ENCODE measurements at regions not wholly inside any gene's neighbourhood (a gene's known extent, or its start where the extent isn't known, plus 50 kb on each side); places are given as distances from the start of the nearest gene placed in this dataset.

DNA sequence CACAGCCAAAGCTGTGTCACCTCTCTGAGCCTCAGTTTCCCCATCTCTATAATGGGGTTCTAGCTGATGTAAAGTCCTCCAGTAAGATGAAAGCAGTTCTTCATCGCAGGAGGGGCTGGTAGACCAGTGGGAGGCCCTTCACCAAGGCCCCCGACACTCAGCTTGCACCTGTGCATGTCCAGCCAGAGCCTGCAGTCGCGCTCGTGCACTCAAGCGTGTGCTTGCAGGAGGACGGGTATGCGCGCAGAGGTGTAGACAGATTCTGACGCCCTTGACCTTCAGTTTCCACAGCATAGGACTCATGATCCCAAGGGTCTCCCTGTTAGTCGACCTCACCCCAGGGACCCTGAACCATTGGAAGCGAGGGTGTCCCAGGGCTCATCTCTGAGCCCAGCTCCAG lies 633.7 kb downstream of the TBC1D22A start:
- no peak for DNase-seq

DNA sequence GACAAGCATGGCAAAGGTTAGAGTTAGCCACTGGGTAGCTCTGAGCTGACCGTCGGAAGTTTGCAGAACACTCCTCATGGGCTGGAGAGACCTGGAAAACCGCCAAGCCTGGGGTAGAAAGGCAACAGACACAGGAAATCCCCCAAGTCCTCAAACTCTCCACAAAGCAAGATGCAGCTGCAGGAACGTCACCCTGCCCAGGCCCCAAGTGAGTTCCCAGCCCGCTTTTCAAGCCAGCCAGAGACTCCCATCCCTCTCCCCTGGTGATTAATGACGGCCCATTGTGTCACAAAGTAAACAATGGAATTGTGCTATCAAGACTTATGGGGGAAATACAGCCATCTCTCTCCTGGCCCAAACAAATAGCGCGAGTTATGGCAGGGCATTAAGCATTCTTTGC lies 633.0 kb downstream of the TBC1D22A start:
- peak; percentile 76 for DNase-seq

DNA sequence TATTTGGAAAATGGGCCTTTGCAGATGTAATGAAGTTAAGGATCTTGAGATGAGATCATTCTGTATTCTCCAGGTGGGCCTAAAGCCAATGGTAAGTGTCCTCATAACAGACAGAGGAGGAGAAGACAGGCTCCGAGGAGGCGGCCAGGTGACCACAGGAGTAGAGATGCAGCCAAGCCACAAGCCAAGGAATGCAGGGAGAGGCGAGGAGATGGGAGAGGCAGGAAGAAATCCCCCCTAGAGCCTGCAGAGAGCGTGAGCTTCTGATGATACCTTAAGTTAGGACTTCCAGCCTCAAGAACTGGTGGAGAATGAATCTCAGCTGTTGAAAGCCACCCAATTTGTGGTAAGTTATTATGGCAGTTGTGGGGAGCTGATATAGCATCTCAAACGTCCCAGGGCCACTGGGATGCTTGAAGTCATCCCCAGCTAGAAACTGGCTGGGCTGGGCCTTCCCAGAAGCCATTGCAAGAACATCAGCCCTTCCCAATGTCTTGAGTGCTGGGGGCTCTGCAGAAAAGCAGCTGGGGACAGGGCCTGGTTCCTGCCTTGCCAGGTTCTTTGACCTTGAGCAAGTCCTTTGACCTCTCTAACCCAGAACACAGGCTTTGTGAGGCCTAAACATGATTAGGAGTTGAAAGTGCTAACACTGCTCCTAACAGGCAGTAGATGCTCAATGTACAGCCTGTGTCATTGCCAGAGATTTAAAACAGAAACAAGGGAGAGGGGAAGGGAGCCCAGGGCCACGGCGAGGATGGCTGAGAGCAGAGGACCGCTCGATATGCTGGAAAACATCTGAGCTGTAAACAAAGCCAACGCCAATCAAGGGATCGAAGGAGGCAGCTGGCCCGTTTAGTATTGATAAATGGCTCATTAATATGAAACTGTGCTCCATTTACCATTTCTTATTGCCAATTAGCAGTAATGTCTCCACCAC lies 632.3 kb downstream of the TBC1D22A start:
- DNase-seq = no peak

DNA sequence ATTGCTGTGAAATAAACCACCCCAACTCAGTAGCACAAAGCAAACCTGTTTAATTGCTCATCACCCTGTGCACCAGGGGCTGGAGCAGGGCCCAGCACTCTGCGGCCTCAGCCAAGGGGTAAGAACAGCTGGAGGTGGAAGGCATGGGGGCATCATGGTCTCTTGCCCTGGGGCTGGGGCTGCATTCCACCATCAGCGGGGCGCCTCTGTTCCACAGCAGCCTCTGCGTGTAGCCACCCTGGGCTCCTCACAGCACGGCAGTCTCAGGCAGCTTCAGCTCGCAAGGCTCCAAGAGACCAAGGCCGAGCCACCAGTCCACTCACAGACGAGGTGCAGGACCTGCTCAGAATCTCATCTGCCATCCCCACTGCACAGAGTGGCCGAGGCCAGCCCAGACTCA lies 630.7 kb downstream of the TBC1D22A start:
- no peak for DNase-seq

DNA sequence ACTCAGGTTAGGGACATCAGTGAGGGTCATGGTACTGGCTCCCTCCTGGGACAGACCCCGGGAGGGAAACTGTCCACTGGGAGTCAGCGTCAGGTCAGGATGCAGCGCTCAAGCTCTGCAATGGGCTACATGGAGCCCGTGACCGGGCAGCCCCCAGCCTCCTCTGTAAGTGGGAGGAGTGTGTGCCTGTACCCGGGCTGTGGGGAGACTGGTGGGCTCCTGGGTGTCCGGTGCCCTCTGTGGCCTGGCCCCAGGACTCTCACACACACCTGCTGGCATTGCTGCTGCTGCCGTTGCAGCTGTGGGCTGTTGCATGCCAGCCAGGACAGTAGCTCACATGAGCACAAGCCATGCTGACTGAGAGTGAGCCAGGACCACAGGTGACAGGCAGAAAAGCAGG lies 630.3 kb downstream of the TBC1D22A start:
- DNase-seq = no peak

DNA sequence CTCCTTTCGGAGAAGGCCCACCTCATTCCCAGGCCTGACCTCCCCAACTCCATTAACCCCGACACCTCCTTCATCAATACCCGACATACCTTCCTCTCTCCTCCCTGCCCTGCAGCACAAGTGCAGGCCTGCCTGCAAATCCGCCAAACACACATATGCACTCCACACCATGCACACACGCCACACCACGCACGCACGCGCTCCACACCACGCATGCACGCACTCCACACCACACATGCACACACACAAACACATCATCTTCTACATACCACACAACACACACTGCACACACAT lies 629.6 kb downstream of the TBC1D22A start:
- no peak for DNase-seq

DNA sequence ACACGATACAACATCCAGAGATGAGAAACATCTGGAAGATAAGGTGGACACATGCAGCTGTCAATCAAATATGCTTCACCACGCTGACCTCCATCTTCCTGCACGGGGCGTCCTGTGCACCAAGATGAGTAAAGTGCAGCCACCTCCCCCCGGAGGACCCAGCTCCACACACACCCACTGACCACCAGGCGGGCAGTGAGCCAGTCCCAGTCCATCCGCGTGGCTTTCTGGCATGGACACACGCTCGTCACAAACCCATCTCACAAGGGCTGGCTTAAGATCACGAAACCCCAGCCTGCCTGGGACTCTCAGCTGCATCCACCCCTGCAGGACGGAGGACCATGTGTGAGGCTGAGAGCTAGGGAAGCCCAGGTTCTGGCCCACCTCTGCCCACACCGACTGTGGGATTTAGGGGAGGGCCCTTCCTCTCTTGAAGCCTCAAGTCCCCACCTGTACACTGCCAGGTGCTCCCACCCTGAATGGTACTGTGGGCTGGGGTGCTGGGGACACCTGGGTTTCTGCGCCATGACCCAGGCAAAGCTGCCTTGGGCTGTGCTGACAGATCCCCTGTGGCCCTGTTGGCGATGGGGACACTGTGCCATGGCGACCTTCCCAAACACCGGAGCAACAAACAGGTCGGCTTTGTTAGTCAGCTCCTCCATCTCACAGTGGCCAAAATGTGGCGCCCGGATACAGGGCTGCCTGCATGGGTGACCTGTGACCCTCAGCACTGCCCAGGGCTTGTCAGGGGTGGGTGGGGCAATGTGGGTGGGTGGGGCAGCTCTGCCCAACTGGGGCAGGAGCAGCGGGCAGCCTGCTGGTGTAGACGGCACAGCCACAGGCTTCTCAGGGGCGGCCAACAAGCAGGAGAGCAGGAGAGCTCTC lies 629.0 kb downstream of the TBC1D22A start:
- no peak for DNase-seq

DNA sequence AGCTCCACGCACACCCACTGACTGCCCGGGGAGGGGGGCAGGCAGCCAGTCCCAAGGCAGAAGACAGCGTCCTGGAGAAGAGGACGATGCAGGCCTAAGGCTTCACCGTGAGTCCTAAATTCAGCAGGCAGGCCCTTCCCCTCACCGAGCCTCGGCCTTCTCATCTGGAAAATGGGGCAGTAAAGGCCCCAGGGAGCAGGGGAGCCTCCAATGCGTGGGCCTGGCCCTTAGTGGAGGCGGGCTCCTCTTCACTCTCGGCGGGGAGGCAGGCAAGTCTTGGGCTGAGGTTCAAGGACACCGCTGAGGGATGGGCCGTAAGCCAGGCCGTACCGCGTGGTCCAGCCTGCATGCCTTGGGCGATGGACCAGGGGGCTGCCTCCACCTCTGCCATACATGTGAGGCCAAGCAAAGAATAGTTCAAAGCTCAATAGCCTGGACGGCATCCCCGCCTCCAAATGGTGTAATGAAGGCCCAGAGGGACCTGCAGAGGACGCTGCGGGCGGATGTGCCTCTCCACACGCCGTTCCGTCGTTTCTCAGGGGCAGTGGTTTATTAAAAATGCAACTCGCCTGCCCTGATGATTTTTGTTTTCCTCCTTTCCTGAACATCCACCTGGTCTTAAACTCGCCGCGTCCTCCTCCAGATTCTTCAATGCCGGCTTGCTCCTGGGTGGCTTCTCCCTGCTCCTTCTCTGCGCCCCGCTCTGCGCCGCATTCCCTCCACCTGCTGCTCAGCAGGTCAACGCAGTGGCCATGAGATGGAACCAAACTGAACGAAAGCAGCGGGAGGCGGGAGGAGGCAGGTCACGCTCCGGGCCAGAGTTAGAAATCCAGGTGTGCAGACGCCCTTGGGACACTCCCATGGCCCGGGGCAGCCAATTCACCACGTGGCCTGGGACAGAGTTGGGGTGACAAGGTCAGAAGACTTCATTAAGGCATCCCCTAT lies 627.8 kb downstream of the TBC1D22A start:
- DNase-seq = no peak

DNA sequence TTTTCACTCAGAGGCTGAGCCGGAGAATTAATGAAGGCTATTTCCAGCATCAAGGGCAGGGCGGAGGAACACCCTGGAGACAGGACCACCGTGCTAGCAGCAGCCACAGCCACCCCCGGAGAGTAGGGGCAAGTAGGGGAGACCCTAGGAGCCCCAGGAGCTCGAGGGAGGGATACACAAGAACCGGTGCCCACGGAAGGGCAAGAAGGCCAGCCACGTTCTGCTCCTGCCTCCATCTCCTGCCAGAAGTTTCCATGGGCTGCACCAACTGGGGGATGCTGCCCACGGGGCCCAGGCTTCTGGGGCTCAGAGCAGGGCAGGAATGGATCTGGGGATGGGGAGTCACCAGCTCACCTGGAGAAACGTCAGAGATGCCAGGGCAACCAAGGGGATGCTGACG lies 626.8 kb downstream of the TBC1D22A start:
- no peak for DNase-seq

DNA sequence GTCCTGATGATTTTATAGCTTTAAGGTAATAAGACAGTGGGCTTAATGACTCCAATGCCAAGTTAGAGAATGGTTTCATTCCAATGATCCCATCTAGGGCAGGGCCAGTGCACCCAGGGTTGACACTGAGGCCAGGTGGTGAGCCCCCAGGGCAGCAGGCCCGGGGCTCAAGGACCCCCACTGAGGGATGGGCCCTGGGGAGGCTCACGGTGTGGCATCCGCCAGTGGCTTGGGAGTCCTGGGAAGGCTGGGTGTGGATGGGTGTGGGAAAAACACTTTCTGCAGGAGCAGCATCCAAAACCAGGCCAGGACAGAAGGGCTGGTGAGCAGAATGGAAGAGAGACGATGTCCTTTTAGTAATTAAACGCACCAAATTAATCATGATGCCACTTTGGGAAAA lies 626.3 kb downstream of the TBC1D22A start:
- no peak for DNase-seq

DNA sequence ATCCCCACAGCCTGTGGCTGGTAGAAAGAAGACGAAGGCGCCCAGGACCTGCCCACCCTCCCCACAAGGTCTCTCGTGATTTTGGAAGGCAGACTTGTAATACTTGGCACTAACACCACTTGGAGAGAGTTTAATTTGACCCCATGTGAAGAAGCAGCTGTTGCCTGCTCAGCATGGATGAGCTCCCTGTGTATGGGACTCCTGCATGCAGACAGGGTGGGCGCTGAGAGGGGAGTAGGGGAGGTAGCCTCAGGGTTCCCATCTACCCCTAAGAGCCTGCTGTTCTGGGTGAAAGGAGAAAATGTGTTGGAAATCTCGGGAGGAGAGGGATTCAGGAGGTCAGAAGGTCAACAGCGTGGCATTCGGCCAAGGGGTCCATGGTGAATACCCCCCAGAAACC lies 625.9 kb downstream of the TBC1D22A start:
- no peak for DNase-seq

DNA sequence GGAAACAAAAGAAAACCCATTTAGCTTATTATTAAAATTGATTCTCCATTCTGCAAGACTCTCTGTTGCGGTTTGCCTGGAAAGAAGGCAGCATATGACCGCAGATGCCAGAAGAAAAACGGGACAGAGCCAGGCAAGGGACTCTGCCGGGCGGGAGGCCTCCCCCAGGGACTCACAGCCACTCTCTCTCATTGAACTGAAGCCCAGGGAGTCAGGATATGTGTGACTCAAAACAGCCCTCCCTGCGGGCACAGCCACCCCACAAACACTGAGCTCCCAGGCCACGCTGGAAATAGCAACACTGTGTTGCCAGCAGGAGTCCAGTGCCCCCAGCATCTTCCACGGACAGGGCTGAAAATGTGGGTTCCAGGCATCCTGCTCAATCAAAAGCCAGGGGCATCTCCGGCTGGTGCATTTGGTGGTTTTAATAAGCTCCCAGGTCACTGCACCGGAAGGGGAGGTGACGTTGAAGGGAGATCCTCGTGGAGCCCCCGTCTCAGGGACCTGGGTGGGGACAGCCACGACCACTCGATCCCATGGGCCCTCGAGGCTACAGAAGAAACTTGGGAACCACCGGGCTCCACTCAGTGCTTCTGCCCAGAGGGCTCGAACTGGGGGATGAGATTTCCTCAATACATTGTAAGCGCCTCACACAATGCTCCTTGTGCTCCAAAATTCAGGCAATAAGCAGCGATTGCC lies 624.5 kb downstream of the TBC1D22A start:
- no peak for DNase-seq

DNA sequence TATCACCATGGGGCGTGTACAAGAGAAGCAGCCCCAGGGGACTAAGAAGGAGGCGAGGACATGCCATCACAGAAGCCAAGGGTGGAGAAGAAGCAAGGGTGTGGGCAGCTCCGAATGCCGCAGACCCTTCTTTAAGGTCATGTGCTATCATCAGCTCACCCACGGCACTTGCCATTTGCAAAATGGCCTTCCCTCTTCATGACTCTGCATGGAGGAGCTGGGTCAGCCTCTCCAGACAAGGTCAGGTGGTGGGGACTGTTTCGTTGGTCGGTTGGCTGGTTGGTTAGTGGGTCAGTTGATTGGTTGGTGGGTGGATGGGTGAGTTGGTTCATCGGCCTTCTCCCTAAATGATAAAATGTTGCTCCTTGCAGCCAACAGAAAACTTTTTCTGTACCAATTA lies 622.5 kb downstream of the TBC1D22A start:
- no peak for DNase-seq

DNA sequence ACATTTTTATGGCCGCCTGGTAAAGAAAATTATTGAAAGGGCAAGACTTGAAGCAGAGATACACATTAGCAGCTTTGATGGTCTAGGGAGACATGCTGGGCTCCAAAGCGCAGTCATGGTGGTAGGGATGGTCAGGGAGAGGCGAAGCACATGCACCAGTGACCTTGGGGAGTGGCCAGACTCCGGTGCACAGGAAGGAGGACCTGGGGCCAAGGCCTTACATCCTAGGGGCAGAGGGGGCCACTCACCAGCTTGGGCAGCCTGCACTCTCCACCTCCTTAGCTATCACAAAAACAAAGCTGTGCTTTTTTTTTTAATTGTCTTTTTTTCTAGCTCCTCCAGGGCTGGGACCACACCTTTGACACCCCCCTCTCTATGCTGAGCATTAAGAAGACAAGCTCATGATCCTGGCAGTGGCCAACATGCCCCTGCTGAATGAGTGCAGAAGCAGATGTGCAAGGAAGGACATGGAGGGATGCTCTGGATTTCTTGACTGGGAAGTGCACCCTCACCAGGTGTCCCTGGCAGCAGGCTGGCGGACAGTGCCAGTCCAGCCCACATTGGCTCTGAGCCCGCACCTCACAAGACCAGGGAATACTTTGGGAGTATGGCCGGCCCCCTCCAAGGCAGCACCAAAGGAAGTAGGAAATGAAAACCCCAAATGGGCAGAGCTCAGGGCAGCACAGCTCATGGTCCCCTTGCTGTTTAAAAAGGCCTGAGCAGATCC lies 619.9 kb downstream of the TBC1D22A start:
- DNase-seq = no peak

DNA sequence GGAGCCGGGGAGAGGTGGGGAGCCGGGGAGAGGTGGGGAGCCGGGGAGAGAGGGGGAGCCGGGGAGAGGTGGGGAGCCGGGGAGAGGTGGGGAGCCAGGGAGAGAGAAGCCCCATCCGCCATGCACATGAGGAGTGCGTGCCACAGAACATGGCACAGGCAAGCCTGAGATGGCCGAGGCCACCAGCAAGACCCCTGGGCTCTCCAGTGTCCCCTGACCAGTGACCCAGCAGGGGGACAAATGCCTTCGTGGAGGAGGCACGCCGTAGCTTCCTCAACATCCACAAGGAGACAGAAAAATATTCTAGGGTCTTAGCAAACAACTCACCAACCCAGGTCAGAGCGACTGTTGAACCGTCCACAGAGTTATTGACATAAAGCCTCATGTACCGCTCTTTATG lies 618.8 kb downstream of the TBC1D22A start:
- no peak for DNase-seq

DNA sequence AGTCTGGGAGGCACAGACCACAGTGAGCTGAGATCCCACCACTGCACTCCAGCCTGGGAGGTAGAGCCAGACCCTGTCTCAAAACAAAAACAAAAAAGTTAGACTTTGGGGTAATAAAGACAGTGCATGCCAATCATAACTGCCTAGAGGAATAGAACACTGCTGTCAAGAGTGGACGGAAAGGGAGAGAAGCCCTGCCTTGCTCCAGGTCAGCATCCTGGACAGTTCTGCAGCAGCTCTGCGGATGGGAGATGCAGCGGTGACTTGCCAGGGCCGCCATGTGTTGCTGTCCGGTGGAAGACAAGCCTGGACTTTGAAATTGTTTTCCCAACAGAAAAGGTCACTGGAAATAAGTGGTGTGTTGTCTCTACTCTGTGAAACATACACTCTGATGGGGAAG lies 618.2 kb downstream of the TBC1D22A start:
- DNase-seq = no peak

DNA sequence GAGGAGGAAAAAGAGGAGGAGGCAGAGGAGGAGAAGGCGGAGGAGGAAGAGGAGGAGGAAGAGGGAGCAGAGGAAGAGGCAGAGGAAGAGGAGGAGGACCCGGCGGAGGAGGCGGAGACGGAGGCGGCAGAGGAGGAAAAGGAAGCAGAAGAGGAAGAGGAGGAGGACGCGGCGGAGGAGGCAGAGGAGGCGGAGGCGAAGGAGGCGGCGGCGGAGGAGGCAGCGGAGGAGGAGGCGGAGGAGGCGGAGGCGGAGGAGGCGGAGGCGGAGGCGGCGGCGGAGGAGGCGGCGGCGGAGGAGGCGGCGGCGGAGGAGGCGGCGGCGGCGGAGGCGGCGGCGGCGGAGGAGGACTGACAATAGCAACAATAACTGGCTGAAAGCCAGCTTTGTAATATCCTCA lies 616.6 kb downstream of the TBC1D22A start:
- no peak for DNase-seq

DNA sequence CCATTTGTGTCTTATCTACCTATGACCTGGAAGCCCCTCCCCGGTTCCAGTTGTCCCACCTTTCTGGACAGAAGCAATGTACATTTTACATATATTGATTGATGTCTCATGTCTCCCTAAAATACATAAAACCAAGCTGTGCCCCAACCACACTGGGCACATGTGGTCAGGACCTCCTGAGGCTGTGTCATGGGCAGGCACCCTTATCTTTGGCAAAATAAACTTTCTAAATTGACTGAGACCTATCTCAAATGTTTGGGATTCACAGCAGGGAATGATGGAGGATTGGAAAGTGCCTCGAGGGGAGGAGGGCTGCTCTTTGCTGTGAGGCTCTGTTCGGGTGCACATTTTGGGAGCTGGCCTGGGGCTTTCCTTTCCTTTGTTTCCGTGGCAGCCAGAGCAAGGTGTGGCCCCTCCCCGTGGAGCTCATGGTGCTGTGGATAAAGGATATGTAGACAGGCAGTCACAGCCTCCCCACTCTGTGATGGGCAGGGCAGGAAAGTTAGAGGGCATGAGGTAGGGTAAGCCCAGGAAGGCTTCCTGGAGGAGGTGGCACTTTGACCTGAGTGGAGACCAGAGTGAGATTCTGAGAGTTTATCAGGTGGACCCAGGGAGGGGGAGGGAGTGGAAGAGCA lies 615.6 kb downstream of the TBC1D22A start:
- peak; percentile 16 for DNase-seq

DNA sequence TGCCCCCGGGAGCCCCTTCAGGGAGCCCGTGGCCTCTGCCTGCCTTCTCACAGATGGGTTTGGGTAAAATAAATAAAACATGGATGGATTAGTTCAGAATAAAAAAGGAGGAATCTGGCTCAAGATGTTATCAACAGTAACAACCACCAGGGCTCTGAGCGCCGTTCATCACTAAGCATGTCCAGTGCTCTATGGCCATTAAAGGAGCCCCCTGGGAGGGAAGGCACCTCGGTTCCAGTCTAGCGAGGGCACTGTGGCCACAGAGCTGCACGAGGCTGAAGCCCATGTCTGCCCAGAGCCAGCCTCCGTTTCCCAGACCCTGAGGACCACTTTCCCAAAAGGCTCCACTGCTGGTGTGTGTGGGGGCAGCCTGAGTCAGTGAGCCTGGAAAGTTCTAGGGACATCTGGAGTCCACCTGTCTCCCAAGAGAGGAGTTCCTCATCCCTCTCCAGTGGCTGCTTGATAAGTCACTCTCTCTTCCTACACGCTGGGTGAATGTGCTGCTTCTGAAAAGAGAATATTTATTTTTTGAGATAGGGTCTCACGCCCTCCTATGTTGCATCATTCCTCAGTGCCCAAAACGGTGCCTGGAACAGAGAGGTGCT lies 614.6 kb downstream of the TBC1D22A start:
- no peak for DNase-seq

DNA sequence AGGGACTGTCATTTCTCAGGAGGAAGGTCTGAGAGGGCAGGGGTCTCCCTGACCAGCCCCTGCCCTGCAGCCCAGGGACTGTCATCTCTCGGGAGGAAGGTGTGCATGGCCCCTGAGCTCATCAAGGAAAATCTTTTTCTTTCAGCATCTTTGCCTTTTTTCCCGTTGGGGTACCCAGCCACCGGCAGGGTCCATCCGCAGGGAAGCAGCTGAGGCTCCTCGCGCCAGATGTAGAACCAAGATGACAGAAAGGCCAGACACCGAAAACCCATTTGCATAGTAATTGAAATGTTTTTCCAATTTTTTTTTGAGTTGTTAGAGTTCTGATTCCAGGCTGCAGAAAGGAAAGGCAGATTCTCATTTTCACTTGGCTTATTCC lies 613.9 kb downstream of the TBC1D22A start:
- DNase-seq = no peak

All from NCI-H345 (cell line).